HCT116 (cell line): ENCODE measurements at regions not wholly inside any gene's neighbourhood (a gene's known extent, or its start where the extent isn't known, plus 50 kb on each side); places are given as distances from the start of the nearest gene placed in this dataset.

Source experiments
- CTCF ChIP-seq, 3 experiments: fragments of 200-600 bp in 1 of 3; sonication (generic) in 1 of 3; IDR thresholded peaks in 2 of 3; conservative IDR thresholded peaks in 1 of 3; 2 replicates each; pipeline ENCODE4 v1.5.1; 2012 to 2017; ENCODE audit warnings: low read depth in 2 of 3, low read length in 2 of 3, antibody characterized with exemption in 1 of 3, borderline replicate concordance in 1 of 3, control low read depth in 1 of 3, mild to moderate bottlenecking in 1 of 3, mixed read lengths in 1 of 3, mixed run types in 1 of 3, moderate library complexity in 1 of 3; ENCODE audit not compliant: insufficient read depth in 1 of 3
- EGR1 ChIP-seq: IDR thresholded peaks from 2 replicates; pipeline ENCODE4 v1.6.1; 2012; ENCODE audit warnings: low read depth
- EZH2 ChIP-seq: fragments of 200-600 bp; sonication (generic); IDR thresholded peaks from 2 replicates; pipeline ENCODE4 v1.6.1; 2017; ENCODE audit warnings: antibody characterized with exemption, mixed run types
- MAX ChIP-seq: IDR thresholded peaks from 2 replicates; pipeline ENCODE4 v1.6.1; 2012
- POLR2A ChIP-seq: IDR thresholded peaks from 2 replicates; pipeline ENCODE4 v1.7.0; 2011; ENCODE audit warnings: borderline replicate concordance; ENCODE audit not compliant: insufficient read depth, insufficient read length; ENCODE audit errors: extremely low read depth
- POLR2AphosphoS5 ChIP-seq: IDR thresholded peaks from 2 replicates; pipeline ENCODE4 v1.6.1; 2011; ENCODE audit warnings: mild to moderate bottlenecking, low read depth, low read length, moderate library complexity
- REST ChIP-seq: IDR thresholded peaks from 2 replicates; pipeline ENCODE4 v1.6.1; 2012; ENCODE audit warnings: low read depth
- YY1 ChIP-seq: IDR thresholded peaks from 2 replicates; pipeline ENCODE4 v1.6.1; 2011; ENCODE audit warnings: low read length, low read depth, moderate library complexity, mild to moderate bottlenecking; ENCODE audit not compliant: insufficient replicate concordance; ENCODE audit errors: extremely low read depth

GRCh38 chr7:68512466-68512865 is 1085.8 kb upstream of the AUTS2 start:
- TF ChIP-seq EZH2: no peak
- no peak for TF ChIP-seq CTCF (IDR thresholded peaks at IDR 0.05 in 2 of 3, conservative IDR thresholded peaks at IDR 0.05 in 1 of 3; ENCODE audit: borderline replicate concordance in 1 of 3, insufficient read depth in 1 of 3, low read depth in 2 of 3, low read length in 2 of 3)
- TF ChIP-seq MAX: no peak
- no peak for TF ChIP-seq YY1
- no peak for TF ChIP-seq POLR2AphosphoS5
- no peak for TF ChIP-seq POLR2A
- TF ChIP-seq REST: no peak
- TF ChIP-seq EGR1: no peak
